Fibroblast of lung (primary cell): ENCODE measurements at regions not wholly inside any gene's neighbourhood (a gene's known extent, or its start where the extent isn't known, plus 50 kb on each side); places are given as distances from the start of the nearest gene placed in this dataset.

Experiments used
- EZH2 ChIP-seq: IDR thresholded peaks from 2 replicates; pipeline ENCODE4 v1.5.1; 2012; ENCODE audit warnings: low read length, control low read depth, mild to moderate bottlenecking; ENCODE audit errors: missing control alignments
- TF ChIP-seq, protein P1 (sequence below), 2 donors: IDR thresholded peaks in 1 of 2; conservative IDR thresholded peaks in 1 of 2; 1 replicate in 1 of 2; 2 replicates in 1 of 2; pipeline ENCODE4 v1.5.1; 2011 to 2012; ENCODE audit warnings: low read length in 2 of 2, control low read depth in 1 of 2, inconsistent platforms in 1 of 2, low read depth in 1 of 2, mild to moderate bottlenecking in 1 of 2

DNA sequence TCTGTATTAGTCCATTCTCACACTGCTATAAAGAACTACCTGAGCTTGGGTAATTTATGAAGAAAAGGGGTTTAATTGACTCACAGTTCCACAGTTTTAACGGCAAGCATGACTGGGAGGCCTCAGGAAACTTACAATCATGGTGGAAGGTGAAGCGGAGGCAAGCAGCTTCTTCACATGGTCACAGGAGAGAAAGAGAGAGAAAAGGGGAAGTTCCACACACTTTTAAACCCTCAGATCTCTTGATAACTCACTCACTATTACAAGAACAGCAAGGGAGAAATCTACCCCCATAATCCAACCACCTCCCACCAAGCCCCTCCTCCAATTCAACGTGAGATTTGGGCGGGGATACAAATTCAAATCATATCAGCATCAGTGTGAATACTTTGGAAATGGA is 133.4 kb upstream of the SLC30A5 start:
- TF ChIP-seq, protein P1, sequence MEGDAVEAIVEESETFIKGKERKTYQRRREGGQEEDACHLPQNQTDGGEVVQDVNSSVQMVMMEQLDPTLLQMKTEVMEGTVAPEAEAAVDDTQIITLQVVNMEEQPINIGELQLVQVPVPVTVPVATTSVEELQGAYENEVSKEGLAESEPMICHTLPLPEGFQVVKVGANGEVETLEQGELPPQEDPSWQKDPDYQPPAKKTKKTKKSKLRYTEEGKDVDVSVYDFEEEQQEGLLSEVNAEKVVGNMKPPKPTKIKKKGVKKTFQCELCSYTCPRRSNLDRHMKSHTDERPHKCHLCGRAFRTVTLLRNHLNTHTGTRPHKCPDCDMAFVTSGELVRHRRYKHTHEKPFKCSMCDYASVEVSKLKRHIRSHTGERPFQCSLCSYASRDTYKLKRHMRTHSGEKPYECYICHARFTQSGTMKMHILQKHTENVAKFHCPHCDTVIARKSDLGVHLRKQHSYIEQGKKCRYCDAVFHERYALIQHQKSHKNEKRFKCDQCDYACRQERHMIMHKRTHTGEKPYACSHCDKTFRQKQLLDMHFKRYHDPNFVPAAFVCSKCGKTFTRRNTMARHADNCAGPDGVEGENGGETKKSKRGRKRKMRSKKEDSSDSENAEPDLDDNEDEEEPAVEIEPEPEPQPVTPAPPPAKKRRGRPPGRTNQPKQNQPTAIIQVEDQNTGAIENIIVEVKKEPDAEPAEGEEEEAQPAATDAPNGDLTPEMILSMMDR (conservative IDR thresholded peaks at IDR 0.05 in 1 of 2, IDR thresholded peaks at IDR 0.05 in 1 of 2; ENCODE audit: low read depth in 1 of 2, low read length in 2 of 2) = no peak
- TF ChIP-seq EZH2 = no peak
